Left renal cortex interstitium (tissue), 4 donors: ENCODE measurements at regions not wholly inside any gene's neighbourhood (a gene's known extent, or its start where the extent isn't known, plus 50 kb on each side); places are given as distances from the start of the nearest gene placed in this dataset.
"Not testable (repeated sequence)": the region's sequence is repeated elsewhere in the genome, so short reads cannot be mapped to it uniquely, and the experiment has no call there.

ENCODE experiments used
- DNase-seq, 4 donors: peaks; one replicate each; pipeline ENCODE4 v3.0.0-alpha.2; 2013; ENCODE audit warnings: low read depth in 4 of 4, low spot score in 2 of 4, missing footprints in 1 of 4

DNA sequence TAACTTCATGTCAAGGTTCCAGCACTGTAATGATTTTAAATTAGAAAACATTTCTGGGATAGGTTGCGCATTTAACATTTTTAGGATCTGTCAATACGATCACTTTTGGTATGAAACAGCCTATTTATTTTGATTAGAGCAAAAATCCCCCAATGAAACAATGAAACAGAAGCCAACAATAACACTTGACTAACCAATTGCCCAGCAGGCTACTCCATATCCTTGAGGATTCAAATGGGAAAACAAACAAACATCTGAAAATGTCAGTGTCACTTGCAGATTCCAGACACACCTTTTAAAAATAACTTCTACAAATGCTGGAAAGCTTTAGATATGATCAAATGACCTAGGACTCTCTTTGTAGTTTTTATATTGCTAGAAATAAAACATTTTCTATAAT, 1412.5 kb upstream of the PRR20A start:
- no peak for DNase-seq

DNA sequence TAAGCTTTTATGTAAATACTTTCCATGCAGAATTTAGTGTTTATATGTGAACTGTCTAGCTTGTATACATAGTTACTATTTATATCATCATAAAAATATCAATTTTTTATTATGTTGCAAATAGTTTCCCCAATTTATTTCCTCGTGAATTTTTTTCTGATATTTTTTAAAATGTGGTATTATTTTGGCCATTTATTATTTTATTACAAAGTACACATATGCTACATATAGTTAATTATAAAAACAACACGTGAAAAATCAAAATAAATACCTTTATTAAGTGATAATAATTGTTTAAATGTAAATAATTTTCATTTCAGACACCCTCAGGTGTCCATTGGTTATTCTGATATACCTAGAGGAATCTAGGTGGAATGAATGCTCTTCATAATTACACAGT, 1394.9 kb upstream of the PRR20A start:
- no peak for DNase-seq

DNA sequence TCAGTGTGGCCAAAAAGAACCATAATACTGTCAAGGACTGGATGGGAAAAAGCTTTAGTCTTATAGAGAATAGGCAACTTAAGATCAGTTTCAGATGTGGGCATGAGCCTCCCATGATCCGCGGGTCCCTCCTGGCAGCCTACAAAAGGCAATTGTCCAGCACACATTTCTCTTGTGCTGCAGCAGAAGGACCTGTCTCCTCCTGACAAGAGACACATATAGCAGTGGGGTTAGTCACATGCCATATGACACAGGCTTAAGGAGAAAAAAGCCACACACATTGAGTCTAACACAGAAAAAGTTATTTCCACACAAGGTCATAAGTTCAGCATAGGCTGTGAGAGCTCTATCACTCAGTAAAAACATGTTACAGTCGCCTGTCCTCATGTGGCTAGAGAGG, 1378.7 kb upstream of the PRR20A start:
- no peak for DNase-seq

DNA sequence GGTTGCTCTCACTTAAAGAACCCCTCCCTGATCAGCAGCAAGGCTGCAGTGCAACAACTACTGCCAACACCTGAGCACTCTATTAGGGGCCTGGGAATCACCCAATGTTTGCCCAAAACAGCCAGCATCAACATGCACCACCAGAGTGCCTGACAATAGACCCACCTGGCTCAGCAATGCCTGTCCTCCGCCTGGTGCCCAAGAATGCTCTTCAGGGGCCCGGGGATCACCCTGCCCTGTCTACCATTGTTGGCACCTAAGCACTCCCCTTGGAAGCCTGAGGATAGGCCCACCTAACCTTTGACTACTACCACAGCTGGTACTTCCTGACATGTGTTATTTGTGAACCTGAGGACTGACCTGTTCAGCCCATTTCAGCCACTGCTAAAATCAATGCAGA, 1363.1 kb upstream of the PRR20A start:
- DNase-seq: no peak

DNA sequence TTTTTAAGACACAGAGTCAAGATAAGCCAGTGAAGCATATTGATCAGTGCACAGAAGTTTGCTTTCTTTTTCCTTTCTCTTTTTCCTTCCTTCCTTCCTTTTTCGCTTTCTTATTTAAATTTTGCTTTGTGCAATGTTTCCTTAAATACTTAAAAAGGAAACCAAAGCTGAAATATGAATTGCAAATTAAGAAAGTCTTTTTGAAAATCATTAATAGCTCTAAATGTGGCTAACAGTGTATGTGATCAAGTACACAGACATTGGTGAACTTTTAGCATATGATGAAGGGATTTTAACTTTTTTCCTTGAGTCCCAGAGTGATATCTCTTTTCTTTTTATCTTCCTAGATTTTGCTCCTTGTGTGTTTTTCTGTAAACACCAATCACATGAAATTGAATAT, 1356.9 kb upstream of the PRR20A start:
- no peak for DNase-seq

DNA sequence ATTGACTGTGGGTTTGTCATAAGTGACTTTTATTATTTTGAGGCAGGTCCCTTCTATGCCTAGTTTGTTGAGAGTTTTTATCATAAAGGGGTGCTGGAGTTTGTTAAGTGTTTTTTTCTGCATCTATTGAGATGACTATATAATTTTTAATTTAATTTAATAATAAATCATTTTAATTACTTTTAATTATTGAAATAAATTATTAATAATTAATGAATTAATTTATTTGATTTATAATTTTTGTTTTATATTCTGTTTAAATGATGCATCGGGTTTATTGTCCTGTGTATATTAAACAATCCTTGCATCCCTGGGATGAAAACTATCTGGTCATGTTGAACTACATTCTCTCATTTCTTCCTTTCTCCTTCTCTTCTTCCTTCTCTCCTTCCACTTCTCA, 1352.2 kb upstream of the PRR20A start:
- no peak for DNase-seq

DNA sequence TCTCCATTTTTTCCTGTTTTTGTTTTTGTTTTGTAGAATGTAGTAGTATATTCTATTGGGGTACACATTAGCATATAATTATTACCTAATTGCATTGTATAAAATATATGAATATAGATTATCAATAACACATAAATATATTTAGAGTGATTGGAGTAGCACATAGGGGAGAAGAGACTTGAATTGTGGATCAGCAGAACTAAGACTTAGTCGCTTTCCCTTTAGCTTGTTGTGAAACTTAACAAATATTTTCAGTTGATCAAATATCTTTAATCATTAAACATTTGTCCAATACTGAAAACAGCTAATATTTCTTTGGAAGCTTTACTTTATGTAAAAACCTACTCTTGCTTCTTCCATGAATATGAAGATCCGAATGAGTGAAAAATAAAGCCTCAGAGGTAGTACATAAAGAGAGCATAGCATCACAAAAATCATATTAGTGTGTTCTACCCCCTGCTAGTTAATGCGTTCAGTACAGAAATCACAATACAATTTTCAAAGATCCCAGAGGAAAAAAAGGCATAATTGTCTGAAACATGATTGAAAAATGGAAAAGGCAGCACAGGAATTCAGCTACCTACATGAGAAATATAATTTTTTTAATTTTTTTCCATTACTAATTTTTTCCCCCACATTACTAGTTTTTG, 1348.0 kb upstream of the PRR20A start:
- no peak for DNase-seq

DNA sequence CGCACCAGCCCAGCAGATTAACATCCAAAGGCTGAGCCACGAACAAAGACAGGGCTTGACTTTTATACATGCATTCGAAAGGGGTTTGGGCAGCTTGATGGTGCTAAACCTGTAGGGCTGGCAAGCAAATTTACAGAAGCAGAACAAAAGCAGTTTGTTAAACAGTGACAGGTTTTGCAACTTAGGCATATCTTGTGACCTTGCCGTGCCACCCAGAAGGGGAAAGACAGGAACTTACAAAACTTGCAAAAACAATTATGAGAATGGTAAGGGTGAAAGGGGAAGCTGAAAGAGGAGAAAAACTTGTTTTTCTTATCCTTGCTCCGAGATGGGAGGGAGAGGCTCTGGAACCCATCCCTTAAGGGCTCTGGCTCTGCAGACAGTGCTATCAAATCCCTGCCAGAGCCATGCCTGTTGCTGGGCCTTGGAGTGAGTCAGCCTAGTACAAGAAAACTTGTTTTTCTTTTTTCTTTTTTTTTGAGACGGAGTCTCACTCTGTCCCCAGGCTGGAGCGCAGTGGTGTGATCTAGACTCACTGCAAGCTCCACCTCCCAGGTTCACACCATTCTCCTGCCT, 1325.2 kb upstream of the PRR20A start:
- no peak for DNase-seq

DNA sequence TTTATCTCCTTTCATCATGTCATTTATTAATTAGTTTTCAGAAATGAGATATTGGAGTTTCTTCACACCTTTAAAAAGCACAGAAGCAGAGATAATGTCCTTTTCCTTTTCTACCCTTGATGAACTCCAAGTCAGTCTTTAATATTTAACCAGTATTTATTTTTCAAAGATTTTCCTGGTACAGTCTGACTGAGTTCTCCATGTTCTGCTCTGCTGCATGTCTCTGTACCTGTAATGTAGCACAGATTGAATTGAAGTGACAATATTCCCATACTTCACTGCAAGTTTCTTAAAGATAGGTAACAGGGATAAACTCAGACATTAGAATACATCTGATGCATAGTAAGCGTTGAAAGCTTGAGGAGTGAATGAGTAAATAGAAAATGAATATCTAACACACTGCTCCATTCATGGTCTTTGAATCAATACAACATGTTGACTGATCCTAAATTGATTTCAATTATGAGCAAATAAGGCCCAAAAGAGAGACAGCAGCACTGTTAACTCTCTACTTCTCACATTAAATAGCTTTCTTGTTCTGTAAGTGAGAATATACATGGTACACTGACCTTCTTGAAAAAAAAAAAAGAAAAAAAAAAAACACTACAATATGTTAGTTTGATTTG, 1323.6 kb upstream of the PRR20A start:
- no peak for DNase-seq

DNA sequence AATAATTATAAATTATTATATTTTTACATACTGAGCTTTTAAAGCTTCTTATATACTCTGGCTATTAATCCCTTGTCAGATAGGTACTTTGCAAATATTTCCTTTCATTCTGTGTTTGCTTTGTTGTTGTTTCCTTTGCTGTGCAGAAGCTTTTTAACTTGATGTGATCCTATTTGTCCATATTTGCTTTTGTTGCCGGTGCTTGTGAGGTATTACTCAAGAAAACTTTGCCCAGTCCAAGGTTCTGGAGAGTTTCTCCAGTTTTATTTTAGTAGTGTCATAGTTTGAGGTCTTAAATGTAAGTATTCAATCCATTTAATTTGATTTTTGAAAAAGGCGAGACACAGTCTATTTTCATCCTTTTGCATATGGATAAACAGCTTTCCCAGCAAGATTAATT, 1319.9 kb upstream of the PRR20A start:
- DNase-seq: no peak

DNA sequence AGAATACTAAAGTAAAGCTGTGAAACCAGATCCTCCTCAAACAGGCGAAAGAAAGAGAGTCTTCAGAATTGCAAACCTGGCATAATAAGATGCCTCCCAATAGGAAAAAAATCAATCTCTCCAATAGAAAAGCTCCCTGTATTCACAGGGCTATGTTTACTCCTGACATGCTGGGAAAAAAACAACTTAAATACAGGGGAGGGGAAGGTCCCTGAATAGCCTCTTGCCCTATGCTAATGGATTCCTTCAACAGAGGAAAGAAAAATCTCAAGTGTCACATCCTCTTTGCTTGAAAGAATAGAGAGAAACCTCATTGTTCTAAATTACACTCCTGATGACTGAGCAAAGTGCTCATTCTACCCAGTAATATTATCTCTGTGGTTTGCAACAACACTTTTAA, 1271.1 kb upstream of the PRR20A start:
- DNase-seq: no peak

DNA sequence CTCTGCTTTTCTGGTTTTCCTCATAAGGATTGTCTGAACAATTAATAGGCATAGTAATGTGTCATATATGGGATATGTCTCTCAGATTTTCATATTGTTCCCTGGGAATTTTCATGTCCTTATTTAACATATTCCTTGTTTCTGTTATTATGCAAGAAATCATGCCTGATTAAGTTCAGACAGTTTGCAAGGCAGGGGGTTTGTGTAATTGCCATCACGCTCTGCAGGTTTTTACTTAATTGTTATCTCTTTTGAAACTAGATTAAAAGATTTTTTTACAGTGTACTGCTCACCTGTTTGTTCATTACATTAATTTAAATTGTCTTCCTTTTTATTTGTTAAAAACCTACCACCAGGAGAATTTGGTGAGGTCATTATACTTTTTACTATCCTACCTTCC, 1253.2 kb upstream of the PRR20A start:
- no peak for DNase-seq

DNA sequence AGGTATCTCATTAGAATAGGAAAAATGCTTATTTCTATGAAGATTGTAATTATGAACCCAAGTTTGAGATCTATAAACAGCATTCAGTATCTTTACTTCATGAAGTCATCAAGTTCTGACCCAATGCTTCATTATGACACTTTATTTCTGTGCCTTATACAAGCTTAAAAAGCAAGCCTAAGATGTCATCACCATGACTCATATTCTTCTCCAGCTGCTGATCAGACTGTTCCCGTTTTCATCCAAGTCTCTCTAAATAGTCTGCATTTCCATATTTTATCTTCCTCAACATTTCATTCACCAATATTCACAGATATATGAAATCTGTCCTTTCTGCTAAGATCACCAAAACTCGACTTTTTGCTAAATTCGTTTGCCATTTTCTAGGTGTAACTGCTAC, 1247.2 kb upstream of the PRR20A start:
- DNase-seq: no peak

DNA sequence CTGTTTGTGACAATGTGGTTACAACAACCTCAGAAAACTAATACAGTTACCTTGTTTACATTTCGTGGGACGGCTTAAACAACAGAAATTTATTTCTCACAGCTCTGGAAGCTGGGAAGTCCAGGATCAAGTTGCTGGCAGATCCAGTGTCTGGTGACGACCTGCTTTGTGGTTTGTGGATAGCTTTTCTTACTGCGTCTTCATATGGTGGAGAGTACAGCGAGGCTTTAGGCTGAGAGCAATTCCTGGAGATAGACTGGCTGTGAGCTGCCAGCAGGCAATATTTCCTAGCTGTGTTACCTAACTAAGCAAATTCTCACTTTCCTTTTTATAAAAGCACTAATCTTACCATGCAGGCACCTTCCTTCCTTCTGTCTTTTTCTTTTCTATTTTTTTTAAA, 1203.5 kb upstream of the PRR20A start:
- DNase-seq: peak in 1 of 4 donors; percentile 2

DNA sequence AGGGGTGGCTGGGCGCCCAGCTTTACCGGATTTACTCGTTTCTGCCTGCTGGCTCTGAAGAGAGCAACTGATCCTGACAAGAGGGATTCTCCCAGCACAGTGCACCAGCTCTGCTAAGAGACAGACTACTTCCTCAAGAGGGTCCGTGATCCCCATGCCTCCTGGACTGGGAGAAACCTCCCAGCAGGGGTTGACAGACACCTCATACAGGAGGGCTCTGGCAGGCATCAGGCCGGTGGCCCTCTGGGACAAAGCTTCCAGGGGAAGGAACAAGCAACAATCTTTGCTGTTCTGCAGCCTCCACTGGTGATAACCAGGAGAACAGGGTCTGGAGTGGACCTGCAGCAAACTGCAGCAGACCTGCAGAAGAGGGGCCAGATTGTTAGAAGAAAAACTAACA, 1192.5 kb upstream of the PRR20A start:
- DNase-seq: no peak

DNA sequence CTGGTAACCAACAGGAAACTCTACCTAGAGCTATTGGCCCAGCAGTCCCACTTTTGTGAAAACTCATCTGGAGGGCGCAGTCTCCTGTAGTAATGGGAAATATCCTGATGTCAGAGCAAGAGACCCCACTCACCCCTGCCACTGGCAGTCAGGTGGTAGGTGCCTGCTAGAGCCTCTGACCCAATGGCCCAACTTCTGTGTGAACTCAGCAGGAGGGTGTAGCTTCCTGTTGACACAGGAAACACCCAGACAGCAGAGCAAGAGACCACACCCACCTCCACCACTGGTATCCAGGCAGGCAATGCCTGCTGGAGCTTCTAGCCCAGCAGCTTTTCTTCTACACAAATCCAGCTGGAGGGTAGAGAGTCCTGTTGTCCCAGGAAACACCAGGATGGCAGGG, 1176.8 kb upstream of the PRR20A start:
- no peak for DNase-seq

DNA sequence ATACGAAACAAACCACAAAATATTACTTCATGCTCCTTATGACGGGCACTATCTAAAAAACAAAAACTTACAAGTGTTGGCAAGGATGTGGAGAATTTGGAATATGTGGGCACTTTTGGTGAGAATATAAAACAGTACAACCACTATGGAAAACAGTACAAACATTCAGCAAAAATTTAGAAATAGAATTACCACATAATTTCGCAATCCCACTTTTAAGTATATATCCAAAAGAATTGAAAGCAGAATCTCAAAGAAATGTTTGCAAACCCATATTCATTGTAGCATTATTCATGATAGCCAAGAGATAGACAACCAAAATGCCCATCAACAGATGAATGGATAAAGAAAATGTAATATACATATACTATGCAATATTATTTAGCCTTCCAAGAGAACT, 1173.7 kb upstream of the PRR20A start:
- DNase-seq: no peak

DNA sequence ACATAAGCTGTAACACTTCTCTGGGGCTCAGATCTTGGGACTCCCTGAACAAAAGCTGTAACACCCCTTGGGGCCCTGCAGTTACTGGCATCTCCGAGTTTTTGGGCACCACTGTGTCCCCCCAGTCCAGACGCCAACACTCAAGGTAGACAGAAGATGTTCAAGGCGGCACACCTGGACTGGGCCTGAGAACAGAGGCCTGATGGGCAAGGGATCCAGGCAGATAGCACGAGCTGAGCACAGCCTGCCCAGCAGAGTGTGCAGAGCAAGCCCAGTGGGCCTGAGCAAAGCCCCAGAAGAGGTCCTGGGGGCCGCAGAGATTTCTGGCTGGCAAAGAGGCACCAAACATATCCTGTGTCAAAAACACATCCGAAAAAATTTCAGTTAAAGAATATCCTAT, 1163.3 kb upstream of the PRR20A start:
- DNase-seq: no peak

DNA sequence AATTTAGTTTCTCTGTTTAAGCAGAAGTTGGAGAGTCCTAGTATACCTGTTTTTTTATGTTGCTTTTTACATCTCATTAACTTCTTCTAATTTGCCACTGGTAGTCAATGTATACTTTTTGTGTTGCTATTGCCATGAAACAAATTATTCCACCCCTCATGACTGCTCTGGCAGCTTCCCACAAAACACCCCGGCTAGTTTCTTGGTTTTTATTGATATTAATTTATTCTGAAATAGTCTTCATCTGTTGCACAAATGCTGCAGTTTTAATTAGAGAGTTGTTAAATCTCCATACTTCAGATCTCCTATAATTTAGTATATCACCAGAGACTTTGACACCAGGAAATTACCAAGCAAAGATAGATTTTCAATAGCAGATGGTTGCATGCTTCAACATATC, 1159.3 kb upstream of the PRR20A start:
- no peak for DNase-seq

DNA sequence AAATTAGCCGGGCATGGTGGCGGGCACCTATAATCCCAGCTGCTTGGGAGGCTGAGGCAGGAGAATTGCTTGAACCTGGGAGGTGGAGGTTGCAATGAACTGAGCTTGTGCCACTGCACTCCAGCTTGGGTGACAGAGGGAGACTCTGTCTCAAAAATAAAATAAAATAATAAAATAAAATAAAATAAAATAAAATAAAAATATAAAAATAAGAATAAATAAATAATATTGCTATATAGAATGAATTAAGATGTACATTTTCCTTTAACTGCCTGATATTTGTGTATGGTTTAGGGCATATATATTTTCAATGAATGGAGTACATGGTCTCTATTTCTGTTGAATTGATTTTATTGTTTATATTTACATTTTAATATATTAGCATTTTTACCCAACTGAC, 1156.7 kb upstream of the PRR20A start:
- not testable (repeated sequence) for DNase-seq

DNA sequence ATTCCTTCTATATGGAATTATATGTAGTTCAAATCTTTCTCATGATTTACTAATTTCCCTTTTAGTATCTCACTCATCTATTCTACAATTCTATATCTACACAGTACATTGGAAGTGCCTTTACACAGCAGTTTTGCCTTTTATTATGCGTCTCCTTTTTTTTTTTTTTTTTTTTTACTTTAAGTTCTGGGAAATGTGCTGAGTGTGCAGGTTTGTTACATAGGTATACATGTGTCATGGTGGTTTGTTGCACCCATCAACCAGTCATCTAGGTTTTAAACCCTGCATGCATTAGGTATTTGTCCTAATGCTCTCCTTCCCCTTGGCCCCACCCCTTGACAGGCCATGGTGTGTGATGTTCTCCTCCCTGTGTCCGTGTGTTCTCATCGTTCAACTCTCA, 1150.1 kb upstream of the PRR20A start:
- no peak for DNase-seq

DNA sequence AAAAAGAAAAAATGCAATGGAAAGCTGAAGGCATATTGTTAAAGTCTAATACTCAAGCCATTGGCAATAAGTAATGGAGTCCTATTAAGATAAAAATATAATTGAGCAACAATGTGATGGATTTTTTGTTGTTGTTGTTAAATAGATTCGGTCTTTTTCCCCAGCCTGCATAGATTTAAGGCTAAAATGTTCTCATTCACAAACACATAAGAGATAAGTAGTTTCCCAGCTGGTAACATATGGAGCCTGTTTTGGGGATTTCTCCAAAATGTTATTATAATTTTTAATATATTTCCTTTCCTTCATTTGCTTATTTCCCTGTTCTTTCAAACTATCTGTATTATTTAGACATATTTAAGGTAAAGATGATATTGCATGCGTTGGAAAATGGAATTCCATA, 1149.1 kb upstream of the PRR20A start:
- DNase-seq: no peak

DNA sequence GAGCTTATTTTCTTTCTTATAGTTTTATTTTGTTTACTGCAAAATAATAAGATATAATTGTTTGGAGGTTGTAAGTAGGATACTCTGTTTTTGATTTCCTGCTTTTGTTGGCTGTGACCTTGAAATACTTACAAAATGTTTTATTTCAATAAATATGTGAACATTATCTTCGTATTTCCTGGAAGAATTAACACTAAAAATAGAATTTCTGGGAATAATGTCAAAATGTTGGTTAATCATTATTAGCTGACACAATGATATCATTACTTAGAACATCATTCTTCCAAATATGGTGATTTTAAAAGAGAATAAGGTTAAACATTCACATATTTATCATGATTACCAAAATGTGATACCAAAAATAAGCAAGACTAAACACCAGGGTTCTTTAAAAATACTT, 1148.6 kb upstream of the PRR20A start:
- no peak for DNase-seq
